ENCODE measurements at regions not wholly inside any gene's neighbourhood (a gene's known extent, or its start where the extent isn't known, plus 50 kb on each side); places are given as distances from the start of the nearest gene placed in this dataset.

DNA sequence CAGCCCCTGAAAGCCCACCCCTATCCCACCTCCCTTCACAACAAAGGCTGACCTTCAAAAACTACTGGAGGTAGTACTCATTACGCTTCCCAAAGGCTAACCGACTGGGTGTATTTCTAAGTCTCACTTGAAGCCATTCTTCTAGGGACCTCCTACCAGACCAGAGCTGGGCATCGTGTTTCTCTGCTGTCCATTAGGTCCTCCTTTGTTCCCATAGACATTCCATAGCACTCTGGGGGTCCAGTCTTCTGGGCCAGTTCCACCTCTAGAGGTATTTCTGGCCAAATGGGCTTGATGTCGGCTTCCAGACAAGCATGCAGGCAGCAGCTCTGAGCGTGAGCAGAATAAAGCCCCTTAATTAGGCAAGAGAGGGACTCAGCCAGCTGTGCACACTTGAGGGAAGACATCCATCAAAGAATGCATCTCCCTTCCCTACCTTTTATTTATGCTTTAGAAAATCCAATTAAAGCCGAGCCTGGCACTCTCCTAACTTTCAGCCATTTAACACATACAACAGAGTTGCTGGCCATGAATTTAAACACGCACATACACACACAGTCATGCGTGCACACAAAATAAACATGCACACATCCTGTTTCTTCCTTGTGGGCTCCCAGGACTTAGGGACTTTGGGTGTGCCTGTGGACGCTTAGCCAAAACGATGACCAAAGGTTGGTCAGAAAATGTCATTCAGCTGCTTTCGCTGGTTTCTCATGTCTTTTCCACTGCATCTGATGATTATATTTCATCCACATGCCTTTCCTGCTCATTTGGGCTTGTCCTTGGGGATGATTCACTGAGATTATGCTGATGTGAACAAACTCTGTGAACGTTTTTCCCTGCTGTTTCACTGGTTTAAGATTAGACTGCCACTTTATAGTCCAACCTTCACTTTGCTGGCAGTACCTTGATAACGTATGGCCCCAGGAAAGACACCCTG, 362.0 kb upstream of the NFE2L3 start:
- DNase-seq: no peak

DNA sequence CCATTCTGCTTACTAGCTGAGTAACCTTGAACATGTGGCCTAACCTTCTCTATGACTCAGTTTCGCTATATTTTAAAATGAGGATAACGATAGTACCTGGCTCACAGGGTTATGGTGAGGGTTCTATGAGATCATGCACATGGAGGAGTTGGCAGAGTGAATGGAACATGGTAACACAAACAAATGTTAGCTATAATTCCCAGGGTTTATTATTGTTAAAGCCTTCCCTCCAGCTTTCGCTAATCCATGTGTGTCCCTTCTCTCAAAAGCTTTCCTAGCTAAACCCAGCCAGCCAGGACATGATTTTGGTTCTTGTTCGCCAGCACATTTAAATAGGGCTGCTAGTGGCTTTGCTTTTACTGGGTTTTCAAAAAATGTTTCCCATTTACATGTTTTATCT, 361.0 kb upstream of the NFE2L3 start:
- DNase-seq: no peak

DNA sequence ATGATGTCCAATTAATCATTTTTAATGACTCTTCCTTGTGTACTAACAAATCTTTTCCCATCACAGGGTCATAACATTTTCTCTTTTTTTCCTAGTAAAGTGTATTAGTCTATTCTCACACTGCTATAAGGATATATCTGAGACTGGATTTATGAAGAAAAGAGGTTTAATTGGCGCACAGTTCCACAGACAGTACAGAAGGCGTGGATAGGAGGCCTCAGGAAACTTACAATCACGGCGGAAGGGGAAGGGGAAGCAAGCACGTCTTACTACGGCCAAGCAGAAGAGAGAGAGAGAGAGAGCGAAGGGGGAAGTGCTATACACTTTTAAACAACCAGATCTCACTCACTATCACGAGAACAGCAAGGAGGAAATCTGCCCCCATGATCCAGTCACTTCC, 359.4 kb upstream of the NFE2L3 start:
- DNase-seq: no peak

DNA sequence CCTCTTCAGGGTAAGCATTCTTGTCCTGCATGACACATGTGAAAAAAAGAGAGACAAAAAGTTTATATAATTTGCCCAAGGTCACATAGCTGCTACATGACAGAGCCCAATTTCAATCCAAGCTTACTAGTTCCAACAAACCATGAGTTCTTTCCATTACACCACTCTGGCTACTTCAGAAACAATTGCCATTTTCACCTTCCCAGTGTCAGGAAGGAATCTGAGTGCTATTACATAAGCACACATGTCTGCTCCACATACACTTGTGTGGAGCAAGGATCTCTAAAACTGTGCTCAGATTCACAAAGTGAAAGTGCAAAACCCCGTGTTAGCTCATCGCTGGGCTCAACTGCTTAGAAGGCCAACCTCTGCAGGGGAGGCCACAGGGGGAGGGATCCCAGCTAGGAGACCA, 356.2 kb upstream of the NFE2L3 start:
- no peak for DNase-seq

DNA sequence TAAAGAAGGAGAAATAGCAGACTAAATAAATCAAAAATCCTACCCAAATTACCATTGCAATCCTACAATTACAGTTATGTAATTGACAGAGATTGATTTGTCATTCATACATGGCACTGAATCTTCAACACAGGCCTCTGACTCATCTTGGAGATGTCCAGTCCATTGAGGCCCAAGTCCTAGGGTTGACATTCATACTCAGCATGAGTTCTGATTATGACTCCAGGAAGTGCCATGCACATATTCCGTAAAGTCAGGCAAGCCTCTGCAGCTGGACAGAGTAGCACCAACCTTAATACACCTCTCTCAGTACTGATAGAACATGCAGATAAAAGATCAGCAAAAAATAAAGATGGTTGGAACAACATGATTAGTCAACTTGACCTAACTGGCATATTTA, 353.7 kb upstream of the NFE2L3 start:
- no peak for DNase-seq

DNA sequence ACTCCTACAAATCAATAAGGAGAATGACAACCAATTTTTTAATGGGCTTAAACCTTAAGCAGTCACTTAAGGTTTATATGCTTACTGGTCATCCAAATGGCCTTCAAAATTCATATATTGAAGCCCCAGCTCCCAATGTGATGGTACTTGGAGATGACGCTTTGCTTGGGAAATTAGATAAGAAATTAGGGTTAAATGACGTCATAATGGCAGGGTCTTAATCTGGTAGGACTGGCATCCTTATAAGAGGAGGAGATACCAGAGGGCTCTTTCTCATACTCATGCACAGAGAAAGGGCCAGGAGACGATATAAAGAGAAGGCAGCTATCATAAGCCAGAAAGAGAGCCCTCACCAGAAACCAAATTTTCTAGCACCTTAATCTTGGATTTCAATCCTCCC, 350.8 kb upstream of the NFE2L3 start:
- DNase-seq: no peak

DNA sequence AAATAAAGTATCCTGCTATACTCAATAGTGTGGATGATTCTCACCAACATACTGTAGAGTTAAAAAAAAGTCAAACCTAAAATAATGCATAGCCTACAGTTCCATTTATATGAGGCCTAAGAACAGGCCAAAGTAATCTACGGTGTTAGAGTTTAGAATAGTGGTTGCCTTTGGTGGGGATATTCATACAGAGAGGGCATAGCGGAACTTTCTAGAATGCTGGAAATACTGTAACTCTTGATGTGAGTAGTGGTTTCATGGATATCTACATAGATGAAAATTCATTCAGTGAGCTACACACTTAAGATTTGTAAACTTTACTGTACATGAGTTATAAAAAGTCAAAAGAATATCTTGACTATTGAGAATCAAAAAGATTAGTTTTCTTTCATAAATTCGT, 349.9 kb upstream of the NFE2L3 start:
- no peak for DNase-seq

DNA sequence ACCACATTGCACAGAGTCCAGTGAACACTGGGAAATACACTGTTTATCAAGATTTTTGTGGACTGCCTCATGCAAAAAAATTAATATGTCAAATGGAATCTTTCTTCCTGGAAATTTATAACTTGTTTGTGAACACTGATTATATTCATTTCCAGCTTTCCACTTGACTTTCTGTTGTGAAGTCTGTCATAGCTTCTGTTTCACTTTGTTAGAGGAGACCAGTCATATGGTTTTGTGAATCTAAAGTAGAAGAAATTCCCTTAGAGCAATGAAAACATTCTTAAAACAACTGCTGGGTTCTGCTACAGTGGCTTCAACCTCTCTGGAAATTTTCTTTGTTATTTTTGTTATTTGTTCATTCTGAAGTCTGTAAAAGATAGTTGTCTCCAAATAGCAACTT, 349.5 kb upstream of the NFE2L3 start:
- no peak for DNase-seq

DNA sequence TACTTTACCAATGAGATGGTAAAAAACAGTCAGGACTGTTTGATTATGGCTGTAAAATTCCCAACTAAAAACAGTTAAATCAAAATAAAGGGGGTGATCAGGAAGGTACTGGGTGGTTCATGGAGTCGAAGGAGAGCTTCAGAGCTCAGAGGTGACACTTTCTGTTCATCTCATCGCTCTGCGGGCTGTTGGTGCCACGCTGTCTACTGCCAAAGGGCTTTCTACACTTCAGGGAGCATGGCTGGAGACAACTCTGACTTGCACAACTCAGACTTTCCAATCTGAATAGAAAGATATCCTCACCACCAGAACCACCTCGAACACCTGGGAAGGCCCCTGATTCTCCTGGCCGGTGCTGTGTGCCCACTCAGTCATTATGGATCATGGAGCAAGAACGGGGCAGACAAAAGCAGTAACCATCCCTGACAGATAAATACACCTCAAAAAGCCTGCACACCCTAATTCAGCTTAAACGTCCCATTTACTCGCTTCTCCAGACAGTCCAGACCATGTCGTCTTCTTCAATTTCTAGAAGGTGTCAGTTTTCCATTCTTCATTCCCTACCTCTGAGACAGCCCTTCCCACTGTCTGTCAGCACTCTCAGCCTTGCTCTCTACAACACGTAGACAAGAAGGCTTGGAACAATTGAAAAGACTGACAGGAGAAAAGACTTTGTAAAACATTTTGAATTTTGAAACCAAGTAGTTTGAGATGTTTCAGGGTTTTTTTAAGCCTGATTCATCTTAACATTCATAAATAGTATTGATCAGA, 348.7 kb upstream of the NFE2L3 start:
- no peak for DNase-seq

DNA sequence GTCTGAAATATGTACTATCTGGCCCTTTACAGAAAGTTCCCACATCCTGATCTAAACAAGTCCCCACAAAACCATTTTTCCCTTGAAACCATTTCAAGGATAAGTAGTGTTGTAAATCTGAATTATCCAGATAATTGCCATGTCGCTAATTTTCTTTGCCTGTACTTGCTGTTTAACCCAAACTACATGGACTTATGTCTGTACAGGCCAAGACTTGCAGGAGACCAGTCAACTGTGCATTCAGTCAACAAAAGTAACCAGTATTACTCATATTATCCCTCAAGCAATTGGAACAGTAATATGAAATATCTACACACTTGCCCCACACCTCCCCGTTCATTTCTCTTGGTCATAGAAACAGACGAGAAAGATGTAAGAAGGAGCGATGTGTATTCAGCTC, 347.8 kb upstream of the NFE2L3 start:
- no peak for DNase-seq

DNA sequence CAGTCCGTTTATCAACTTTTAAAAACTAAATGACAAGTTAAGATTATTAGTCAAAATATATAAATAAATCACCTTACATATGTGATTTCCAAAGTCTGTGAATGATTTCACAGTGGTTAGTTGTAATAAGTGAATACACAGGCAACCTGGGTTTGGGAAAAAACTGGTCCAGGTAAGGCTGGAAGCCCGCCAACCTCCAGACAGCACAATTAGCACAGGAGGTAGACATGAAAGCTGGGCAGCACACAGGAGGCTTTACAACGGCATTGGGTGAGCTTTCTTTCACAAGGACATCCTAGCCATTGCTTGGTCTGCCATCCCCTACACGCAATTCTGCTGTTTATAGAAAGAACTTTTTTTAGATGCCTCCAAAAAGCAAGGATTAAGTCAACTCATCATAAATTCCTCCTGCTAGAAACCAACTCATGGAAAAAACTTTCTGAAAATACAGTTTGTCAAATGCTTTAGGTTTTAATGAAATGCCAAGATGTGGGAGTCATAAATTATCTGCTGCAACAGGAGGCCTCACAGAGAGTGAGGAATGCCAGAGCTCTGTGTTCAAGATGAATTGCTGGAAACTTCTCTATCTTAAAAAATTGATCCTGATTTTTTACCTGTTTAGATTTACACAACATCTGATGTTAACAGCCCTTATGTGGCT, 346.8 kb upstream of the NFE2L3 start:
- DNase-seq: no peak

DNA sequence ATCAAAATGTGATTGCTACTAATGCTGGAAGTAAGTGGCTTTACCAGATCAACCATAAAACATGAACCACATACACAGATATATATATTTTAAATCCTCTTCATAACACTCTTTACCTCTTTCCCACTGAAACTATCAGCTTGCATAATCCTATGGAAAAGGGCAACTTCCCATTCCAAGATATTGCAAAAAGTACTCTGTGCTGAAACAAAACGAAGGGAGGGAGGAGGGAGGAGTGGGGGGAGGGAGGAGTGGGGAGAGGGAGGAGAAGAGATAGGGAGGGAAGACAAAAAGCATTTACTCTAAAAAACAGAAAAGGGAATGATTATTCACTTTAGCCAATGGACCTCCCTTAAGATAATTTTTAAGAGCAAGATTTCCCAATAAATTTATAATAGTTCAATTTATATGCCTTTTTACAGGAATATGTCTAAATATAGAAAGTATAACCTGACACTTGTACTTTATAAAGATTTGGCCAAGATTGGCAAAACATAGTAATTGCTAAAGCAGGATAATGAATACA, 344.8 kb upstream of the NFE2L3 start:
- no peak for DNase-seq

DNA sequence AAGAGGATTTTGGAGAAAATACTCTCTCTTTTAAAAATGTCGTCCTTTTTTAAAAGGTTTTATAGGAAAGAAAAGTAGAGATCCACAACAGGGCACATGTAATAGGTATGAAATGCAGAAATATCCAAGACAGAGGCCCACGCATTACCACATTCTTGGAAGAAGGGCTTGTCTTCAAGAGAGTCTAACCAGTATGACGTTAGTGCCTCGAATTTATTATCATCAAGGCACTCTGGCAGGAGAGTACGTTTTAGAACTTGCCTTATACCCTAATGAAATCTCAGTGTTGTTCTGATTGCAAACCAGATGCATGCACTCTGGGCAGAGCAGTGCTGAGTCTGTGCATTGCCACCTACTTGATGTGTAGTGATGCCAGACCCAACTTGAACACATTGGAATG, 342.6 kb upstream of the NFE2L3 start:
- no peak for DNase-seq

DNA sequence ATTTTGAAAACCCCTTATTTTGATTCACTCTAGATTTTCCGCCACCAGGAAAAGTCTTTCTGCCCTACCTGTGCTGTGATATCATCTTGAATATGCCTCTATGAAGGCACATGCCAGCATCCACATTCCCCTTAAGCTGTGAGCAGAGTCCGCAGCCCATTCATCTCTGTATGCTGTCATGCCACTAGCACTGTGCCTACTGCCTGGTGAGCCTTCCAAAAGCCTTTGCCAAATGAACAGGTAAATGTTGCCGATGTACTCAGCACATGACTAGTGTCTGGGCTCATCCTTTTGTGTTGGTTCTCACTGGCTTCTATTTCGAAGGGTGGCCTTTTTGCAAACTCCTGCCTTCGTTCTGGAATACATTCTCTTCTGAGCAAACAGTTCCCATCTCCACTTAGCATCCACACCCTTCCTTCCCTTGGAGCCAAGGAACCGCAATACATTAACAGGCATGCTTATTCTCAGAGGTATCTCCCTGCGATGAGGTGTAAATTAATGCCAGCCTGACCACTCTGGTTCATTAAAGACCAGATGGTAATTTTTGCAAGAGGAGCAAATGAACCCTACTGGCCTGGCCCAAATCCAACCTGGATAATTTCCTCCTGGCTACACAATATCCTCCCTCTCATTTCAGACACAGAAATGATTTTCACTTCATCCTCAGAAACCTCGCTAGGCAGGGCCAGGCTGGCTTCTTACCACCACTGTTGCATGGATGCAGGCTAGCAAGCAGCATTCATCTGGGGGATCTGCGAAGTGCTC, 339.7 kb upstream of the NFE2L3 start:
- DNase-seq: no peak

DNA sequence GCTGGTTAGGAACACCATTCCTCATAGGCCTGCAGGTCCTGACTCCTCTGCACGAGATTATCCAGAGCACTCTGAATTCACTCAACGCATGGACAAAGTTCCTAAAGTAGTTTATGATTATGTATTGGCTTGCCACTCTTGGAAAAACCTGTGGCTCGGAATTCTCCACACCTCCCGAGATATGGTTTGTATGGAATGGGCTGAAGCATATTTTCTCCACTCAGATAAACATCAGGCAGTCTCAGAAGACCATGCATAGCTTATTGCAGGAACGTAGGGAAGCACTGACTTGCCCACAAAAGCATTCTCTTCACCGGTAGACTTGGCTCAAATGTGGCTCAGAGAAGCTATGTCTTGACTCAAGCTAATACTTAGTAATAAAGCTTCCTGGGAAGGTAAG, 338.6 kb upstream of the NFE2L3 start:
- DNase-seq: no peak

DNA sequence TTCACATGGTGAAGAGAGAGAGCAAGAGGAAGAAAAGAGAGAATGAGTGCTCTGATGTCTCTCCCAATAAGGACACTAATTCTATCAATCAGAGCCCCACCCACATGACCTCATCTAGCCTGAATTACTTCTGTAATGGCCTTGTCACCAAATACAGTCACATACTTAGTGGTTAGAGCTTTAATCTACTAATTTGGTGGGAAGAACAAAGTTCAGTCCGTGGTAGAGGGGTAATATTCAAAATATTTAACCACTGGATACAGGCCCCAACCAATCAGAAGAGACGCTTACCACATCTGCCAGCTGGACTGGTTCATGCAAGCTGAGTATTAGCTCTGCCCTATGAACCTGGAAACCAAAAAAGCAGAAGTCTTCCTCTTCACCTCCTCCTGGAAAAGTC, 336.3 kb upstream of the NFE2L3 start:
- DNase-seq: no peak

DNA sequence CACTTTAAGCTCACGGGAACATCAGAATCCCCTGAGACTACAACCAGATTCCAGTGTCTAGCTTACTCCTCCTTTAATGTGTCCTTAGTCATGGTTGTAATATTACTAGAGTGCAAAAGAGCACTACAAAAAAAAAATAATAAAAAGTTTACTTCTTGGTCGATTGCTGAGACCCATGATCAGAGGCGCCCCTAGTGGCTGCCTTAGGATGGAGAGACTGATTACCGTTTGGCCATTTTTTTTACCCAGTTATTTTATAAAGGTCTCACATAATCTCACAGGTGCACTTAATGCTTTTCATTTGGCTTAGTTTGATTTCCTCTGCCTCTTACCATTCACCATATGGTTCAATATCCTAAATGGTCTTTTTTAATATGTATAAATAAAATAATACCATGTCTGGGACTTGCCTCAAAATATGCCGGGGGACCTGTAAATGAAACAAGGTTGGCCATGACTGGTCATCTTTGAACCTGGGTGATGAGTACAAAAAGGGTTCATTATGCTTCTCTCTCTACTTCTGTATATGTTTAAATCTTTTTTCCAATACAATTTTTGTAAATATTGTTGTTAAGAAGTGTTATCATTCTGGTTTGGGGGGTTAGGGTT, 331.5 kb upstream of the NFE2L3 start:
- no peak for DNase-seq

DNA sequence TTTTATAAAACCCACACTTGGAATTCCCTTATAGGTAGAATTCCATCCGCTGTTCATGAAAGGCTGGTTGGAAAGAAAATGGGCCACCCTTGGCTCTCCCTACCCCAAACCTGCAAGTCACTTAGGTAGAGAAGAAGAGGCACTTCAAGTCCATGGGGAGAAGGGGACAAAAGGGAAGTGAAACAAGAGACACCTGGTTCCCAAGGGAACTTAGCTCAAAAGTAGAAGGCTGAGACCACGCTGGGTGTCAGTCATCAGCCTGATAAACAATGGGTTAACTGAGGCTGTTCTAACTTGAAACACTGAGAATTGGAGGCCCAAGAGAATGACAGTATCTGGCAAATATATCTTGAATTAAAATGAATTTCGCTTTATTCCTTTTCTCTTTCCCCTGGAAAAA, 330.8 kb upstream of the NFE2L3 start:
- no peak for DNase-seq

DNA sequence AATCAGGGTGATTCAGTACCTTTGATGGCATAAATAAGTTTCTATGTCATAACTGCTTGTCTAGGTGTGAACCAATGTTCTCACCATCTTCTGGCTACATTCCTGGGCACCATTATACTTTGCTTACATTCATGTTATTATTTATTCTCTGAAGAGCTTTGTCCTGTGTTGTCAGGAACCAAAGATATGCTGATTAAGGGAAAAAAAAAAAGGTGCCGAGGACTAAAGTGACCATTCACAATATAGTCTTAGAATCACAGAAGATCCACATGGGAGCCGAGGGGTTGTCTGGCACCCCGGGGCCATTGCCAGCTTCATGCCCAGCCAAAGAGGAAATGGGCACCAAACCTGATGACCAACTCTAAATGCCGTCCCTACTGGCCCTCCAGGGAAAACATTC, 329.2 kb upstream of the NFE2L3 start:
- no peak for DNase-seq

DNA sequence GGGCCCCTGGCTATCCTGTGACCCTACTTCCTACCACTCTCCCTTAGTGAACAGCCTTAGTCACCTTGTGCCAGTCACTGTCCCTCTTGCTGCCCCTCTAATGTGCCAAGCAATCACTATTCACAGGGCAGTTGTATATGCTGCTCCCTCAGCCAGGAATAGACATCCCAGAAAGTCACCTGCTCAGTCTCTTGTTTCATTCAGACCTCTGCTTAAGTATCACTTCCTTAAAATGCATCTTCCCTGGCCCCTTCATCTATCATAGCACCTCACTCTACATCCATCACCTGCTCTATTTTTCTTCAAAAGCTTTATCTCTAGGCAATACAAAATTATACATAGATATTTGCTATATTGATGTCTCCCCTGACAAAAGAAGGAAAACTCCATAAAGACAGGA, 328.4 kb upstream of the NFE2L3 start:
- DNase-seq: no peak

DNA sequence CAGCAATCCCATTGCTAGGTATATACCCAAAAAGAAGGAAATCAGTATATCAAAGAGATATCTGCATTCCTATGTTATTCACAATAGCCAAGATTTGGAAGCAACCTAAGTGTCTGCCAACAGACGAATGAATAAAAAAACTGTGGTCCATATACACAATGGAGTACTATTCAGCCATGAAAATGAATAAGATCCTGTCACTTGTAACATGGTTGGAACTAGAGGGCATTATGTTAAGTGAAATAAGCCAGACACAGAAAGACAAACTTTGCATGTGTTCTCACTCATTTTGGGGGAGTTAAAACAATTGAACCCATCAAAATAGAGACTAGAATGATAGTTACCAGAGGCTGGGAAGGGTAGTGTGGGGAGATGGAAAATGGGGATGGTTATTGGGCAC, 323.5 kb upstream of the NFE2L3 start:
- DNase-seq: no peak

DNA sequence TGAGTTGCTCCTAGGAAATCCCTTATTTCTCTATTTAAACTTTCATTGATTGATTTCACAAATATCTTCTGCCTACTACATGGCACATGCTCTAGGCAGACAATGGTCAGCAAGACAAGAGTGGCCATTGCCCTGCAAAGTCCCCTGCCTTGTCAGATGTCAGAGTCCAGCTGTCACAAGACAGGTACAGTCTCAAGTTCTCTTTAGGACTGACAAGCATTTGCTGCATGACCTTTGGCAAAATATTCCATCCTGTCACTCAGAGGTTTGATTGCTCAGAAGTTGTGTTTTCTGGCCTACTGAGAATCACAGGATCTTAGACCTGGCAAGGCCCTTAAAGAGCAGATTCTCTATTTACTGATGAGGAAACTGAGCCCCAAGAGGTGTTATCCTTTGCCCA, 322.3 kb upstream of the NFE2L3 start:
- DNase-seq: no peak
